ENCODE measurements at regions not wholly inside any gene's neighbourhood (a gene's known extent, or its start where the extent isn't known, plus 50 kb on each side); places are given as distances from the start of the nearest gene placed in this dataset.

DNA sequence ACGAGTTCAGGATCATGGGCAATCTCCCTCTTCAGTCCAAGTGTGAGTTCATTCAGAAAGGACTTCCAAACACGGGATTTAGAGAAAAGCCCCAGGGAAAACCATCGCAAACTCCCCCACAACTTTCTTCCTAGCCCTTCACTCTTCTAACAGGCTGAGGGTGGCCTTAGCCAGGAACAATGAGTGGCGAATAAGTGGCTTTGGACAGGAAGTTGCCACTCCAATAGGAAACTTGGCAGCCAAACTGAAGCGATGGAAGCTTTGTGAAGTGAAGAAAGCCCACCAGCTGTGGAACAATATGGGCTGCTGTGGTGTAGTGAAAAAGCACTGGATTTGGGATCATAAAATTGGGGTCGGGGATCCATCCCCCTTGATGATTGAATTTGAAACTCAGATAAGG, 193.2 kb downstream of the TEX36 start:
- Histone ChIP-seq H4K20me1 (ENCODE audit: insufficient read depth) (no peaks in the 10 kb centered on the region), H2AFZ (no peak overlapping the region), H3K79me2 (ENCODE audit: low read depth) (no peaks in the 10 kb centered on the region), H3K4me1 (replicated peaks; ENCODE audit: insufficient read depth) (no peaks in the 10 kb centered on the region), H3K36me3 (ENCODE audit: low read depth) (no peaks in the 10 kb centered on the region), H3K4me3 (no peak overlapping the region), H3F3A (ENCODE audit: insufficient read depth, low read depth) (no peaks in the 10 kb centered on the region), H3K27ac (no peak overlapping the region), H3K4me2 (no peak overlapping the region), H3K9me2 (ENCODE audit: insufficient read depth) (no peaks in the 10 kb centered on the region), H3K27me3 (ENCODE audit: insufficient read depth, low read depth) (no peaks in the 10 kb centered on the region), H3K9me3 (ENCODE audit: insufficient read depth, low read depth) (no peaks in the 10 kb centered on the region)
- no peak for DNase-seq
- BruUV-seq (replicated peaks), result no TSS peak
- intact Hi-C loops (cut with micrococcal nuclease; ENCODE audit: unreplicated experiment), result no loop called here
- ChIA-PET CTCF (no interaction called here), POLR2A (ENCODE audit: unreplicated experiment) (no interaction called here)
- no peak for TF ChIP-seq EZH2 (IDR thresholded peaks at IDR 0.05; ENCODE audit: low read depth)
- TF ChIP-seq, protein P1, sequence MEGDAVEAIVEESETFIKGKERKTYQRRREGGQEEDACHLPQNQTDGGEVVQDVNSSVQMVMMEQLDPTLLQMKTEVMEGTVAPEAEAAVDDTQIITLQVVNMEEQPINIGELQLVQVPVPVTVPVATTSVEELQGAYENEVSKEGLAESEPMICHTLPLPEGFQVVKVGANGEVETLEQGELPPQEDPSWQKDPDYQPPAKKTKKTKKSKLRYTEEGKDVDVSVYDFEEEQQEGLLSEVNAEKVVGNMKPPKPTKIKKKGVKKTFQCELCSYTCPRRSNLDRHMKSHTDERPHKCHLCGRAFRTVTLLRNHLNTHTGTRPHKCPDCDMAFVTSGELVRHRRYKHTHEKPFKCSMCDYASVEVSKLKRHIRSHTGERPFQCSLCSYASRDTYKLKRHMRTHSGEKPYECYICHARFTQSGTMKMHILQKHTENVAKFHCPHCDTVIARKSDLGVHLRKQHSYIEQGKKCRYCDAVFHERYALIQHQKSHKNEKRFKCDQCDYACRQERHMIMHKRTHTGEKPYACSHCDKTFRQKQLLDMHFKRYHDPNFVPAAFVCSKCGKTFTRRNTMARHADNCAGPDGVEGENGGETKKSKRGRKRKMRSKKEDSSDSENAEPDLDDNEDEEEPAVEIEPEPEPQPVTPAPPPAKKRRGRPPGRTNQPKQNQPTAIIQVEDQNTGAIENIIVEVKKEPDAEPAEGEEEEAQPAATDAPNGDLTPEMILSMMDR (conservative IDR thresholded peaks at IDR 0.05), result no peak

DNA sequence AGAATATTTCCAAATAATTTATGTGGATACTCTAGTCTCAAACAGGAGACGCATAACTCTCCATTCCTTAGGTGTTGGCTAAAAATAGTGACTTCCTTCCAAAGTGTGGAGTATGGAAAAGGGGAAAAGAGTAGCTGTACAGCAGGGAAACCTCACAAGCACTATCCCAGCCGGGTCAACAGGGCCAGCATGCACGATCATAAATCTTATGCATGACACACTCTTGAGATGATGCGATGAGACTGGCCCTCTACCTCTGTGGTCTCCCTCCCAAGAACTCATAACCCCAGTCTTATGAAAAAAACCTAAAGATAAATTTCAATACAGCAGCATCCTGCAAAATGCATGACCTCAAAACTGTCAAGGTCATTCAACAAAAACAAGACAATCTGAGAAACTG, 197.3 kb downstream of the TEX36 start:
- no TSS peak for BruUV-seq (replicated peaks)
- Histone ChIP-seq H3K36me3 (ENCODE audit: low read depth) (no peaks in the 10 kb centered on the region), H3F3A (ENCODE audit: insufficient read depth, low read depth) (no peaks in the 10 kb centered on the region), H3K4me1 (replicated peaks; ENCODE audit: insufficient read depth) (peaks cover 13% of the 10 kb centered on the region), H3K9me3 (ENCODE audit: insufficient read depth, low read depth) (no peaks in the 10 kb centered on the region), H3K4me2 (no peak overlapping the region), H3K27me3 (ENCODE audit: insufficient read depth, low read depth) (no peaks in the 10 kb centered on the region), H3K4me3 (no peak overlapping the region), H2AFZ (no peak overlapping the region), H3K27ac (no peak overlapping the region), H3K9me2 (ENCODE audit: insufficient read depth) (no peaks in the 10 kb centered on the region), H3K79me2 (ENCODE audit: low read depth) (no peaks in the 10 kb centered on the region), H4K20me1 (ENCODE audit: insufficient read depth) (no peaks in the 10 kb centered on the region)
- ChIA-PET POLR2A (ENCODE audit: unreplicated experiment) (no interaction called here), CTCF (no interaction called here)
- TF ChIP-seq, protein P1 (conservative IDR thresholded peaks at IDR 0.05), result no peak
- TF ChIP-seq EZH2 (IDR thresholded peaks at IDR 0.05; ENCODE audit: low read depth), result no peak
- intact Hi-C loops (cut with micrococcal nuclease; ENCODE audit: unreplicated experiment), result no loop called here
- no peak for DNase-seq

DNA sequence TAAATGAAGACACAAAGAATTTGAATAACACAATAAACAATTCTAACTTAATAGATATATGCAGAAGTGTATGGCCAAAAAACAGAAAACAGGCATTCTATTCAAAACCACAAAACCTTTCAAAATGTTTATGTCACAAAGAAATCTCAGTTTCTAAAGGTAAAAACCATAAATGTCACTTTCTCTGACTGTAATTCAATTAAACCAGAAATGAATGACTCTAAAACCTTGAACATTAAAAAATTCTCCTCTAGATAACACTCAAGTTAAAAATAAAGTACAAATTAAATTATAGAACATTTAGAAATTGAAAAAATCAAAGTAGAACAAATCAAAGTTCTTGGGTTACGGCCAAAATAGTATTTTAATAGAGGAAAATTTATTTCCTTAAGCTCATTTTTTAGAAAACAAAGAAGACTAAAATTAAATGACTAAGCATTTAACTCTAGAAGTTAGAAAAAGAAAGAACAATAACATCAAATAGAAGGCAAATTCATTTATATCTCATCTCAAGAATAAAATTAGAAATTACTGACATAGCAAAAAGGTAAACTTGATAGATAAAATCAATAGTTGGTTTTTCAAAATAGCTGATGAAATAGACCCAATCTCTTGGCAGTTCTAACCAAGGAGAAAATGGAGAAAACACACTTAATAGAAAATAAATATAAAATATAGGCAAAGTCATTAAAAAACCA, 198.8 kb downstream of the TEX36 start:
- TF ChIP-seq, protein P1 (conservative IDR thresholded peaks at IDR 0.05), result no peak
- TF ChIP-seq EZH2 (IDR thresholded peaks at IDR 0.05; ENCODE audit: low read depth), result no peak
- H3K4me2 ChIP-seq, result no peak overlapping the region
- no peaks in the 10 kb centered on the region for H3K36me3 ChIP-seq (ENCODE audit: low read depth)
- H2AFZ ChIP-seq, result no peak overlapping the region
- peaks cover 24% of the 10 kb centered on the region for H3K4me1 ChIP-seq (replicated peaks; ENCODE audit: insufficient read depth)
- H3K79me2 ChIP-seq (ENCODE audit: low read depth), result no peaks in the 10 kb centered on the region
- no peak overlapping the region for H3K27ac ChIP-seq
- H3K9me3 ChIP-seq (ENCODE audit: insufficient read depth, low read depth), result no peaks in the 10 kb centered on the region
- peaks cover 5% of the 10 kb centered on the region; the same call in 1 of the 2 replicates for H3F3A ChIP-seq (ENCODE audit: insufficient read depth, low read depth)
- no peak overlapping the region for H3K4me3 ChIP-seq
- DNase-seq, result no peak
- ChIA-PET POLR2A (ENCODE audit: unreplicated experiment) (no interaction called here), CTCF (no interaction called here)
- intact Hi-C loops (cut with micrococcal nuclease; ENCODE audit: unreplicated experiment), result no loop called here
- H3K9me2 ChIP-seq (ENCODE audit: insufficient read depth), result no peaks in the 10 kb centered on the region
- no peaks in the 10 kb centered on the region for H3K27me3 ChIP-seq (ENCODE audit: insufficient read depth, low read depth)
- no TSS peak for BruUV-seq (replicated peaks)
- no peaks in the 10 kb centered on the region for H4K20me1 ChIP-seq (ENCODE audit: insufficient read depth)
